CD4-positive, alpha-beta T cell treated with Interleukin-15 for 1 hour (primary cell): ENCODE measurements at regions not wholly inside any gene's neighbourhood (a gene's known extent, or its start where the extent isn't known, plus 50 kb on each side); places are given as distances from the start of the nearest gene placed in this dataset.

Experiments
- DNase-seq: peaks from one replicate; pipeline ENCODE4 v3.0.0-alpha.2; 2020

GRCh38 chr12:130017591-130018449 lies 114.0 kb upstream of the TMEM132D start:
- DNase-seq: no peak

- DNase-seq: no peak
These were observed 114.8 kb upstream of the TMEM132D start for GRCh38 chr12:130018614-130019013.

- DNase-seq: no peak
These were observed 122.9 kb upstream of the TMEM132D start for GRCh38 chr12:130026608-130027176.

- no peak for DNase-seq
These were observed 124.0 kb upstream of the TMEM132D start for GRCh38 chr12:130027798-130028197.

GRCh38 chr12:130029151-130029550 lies 125.3 kb upstream of the TMEM132D start:
- no peak for DNase-seq

- DNase-seq: no peak
These were observed 127.2 kb upstream of the TMEM132D start for GRCh38 chr12:130031041-130031440.

- peak; percentile 34 for DNase-seq
These were observed 127.9 kb upstream of the TMEM132D start for GRCh38 chr12:130031571-130032189.

- no peak for DNase-seq
These were observed 120.1 kb upstream of the FZD10 start for GRCh38 chr12:130041983-130042812.

GRCh38 chr12:130043685-130044406 lies 118.4 kb upstream of the FZD10 start:
- no peak for DNase-seq

GRCh38 chr12:130044991-130045621 lies 117.2 kb upstream of the FZD10 start:
- no peak for DNase-seq

- DNase-seq: no peak
These were observed 112.6 kb upstream of the FZD10 start for GRCh38 chr12:130049666-130050065.

- DNase-seq: no peak
These were observed 110.4 kb upstream of the FZD10 start for GRCh38 chr12:130051900-130052299.

- no peak for DNase-seq
These were observed 108.6 kb upstream of the FZD10 start for GRCh38 chr12:130053651-130054069.

- DNase-seq: no peak
These were observed 107.5 kb upstream of the FZD10 start for GRCh38 chr12:130054803-130055202.

- no peak for DNase-seq
These were observed 103.3 kb upstream of the FZD10 start for GRCh38 chr12:130058926-130059472.

GRCh38 chr12:130063866-130064265 lies 98.4 kb upstream of the FZD10 start:
- no peak for DNase-seq

- no peak for DNase-seq
These were observed 97.3 kb upstream of the FZD10 start for GRCh38 chr12:130064999-130065398.

- no peak for DNase-seq
These were observed 95.5 kb upstream of the FZD10 start for GRCh38 chr12:130066742-130067141.

- DNase-seq: no peak
These were observed 93.5 kb upstream of the FZD10 start for GRCh38 chr12:130068741-130069140.

- DNase-seq: no peak
These were observed 92.1 kb upstream of the FZD10 start for GRCh38 chr12:130070126-130070611.

- DNase-seq: no peak
These were observed 88.5 kb upstream of the FZD10 start for GRCh38 chr12:130073721-130074120.
